GM12865 (cell line): ENCODE measurements at regions not wholly inside any gene's neighbourhood (a gene's known extent, or its start where the extent isn't known, plus 50 kb on each side); places are given as distances from the start of the nearest gene placed in this dataset.

ENCODE experiments used
- DNase-seq: peaks from one replicate; pipeline ENCODE4 v3.0.0; 2010; ENCODE audit warnings: low read depth
- H3K4me3 ChIP-seq: 2 replicates; pipeline ENCODE4 v1.5.1; 2011; ENCODE audit warnings: mild to moderate bottlenecking, low read depth, low read length, control low read depth
- CTCF ChIP-seq: IDR thresholded peaks from 2 replicates; pipeline ENCODE4 v1.5.1; 2011; ENCODE audit warnings: low read length, control low read depth, low read depth, inconsistent platforms; ENCODE audit not compliant: insufficient read depth; ENCODE audit errors: missing control alignments

- TF ChIP-seq CTCF: no peak
- no peak overlapping the region for H3K4me3 ChIP-seq
- DNase-seq: no peak
Measured at GRCh38 chr18:22609642-22610041, 191.9 kb upstream of the CTAGE1 start.

GRCh38 chr18:22613058-22613690 lies 195.5 kb upstream of the CTAGE1 start:
- no peak for TF ChIP-seq CTCF

GRCh38 chr18:22613788-22614187 lies 196.1 kb upstream of the CTAGE1 start:
- no peak overlapping the region for H3K4me3 ChIP-seq
- TF ChIP-seq CTCF: no peak
- no peak for DNase-seq

More at GRCh38 chr18:22613058-22613690, 195.5 kb upstream of the CTAGE1 start:
- no peak overlapping the region for H3K4me3 ChIP-seq
- DNase-seq: no peak

GRCh38 chr18:22623513-22623912 lies 205.8 kb upstream of the CTAGE1 start:
- no peak for TF ChIP-seq CTCF
- no peak for DNase-seq

GRCh38 chr18:22624176-22624575 lies 206.5 kb upstream of the CTAGE1 start:
- H3K4me3 ChIP-seq: no peak overlapping the region
- no peak for DNase-seq
- no peak for TF ChIP-seq CTCF

More at GRCh38 chr18:22623513-22623912, 205.8 kb upstream of the CTAGE1 start:
- H3K4me3 ChIP-seq: no peak overlapping the region

- no peak for TF ChIP-seq CTCF
- no peak overlapping the region for H3K4me3 ChIP-seq
- DNase-seq: no peak
Measured at GRCh38 chr18:22625406-22625805, 207.7 kb upstream of the CTAGE1 start.

GRCh38 chr18:22626771-22627170 lies 209.1 kb upstream of the CTAGE1 start:
- no peak for DNase-seq
- TF ChIP-seq CTCF: no peak
- H3K4me3 ChIP-seq: no peak overlapping the region
